T1000 (cell line): ENCODE measurements at regions not wholly inside any gene's neighbourhood (a gene's known extent, or its start where the extent isn't known, plus 50 kb on each side); places are given as distances from the start of the nearest gene placed in this dataset.
A peak's percentile ranks its signal among the peaks of the same experiment; 100 is the strongest.
"Not testable (repeated sequence)": the region's sequence is repeated elsewhere in the genome, so short reads cannot be mapped to it uniquely, and the experiment has no call there.

Experiments used
- DNase-seq: peaks from one replicate; lab custom pipeline; 2025; ENCODE audit warnings: mixed read lengths; lab: John Stamatoyannopoulos, UW

DNA sequence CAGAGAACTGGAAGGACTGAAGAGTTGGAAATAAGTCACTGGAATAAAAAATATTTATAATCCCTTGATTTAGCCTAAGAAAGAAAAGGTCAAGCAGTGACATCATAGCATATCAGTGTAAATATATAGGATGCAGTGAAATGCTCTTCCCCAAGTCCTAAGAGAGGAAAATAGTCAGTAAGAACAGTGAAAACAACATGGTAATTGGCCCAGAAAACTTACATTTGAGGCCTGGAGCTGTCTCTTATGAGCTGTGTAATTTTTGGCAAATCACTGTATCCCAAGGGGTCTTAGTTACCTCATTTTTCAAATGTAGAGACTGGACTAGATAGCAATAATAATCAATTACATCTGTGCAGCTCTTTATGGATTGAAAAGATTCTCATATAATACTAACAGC is 255.7 kb upstream of the AR start:
- no peak for DNase-seq

DNA sequence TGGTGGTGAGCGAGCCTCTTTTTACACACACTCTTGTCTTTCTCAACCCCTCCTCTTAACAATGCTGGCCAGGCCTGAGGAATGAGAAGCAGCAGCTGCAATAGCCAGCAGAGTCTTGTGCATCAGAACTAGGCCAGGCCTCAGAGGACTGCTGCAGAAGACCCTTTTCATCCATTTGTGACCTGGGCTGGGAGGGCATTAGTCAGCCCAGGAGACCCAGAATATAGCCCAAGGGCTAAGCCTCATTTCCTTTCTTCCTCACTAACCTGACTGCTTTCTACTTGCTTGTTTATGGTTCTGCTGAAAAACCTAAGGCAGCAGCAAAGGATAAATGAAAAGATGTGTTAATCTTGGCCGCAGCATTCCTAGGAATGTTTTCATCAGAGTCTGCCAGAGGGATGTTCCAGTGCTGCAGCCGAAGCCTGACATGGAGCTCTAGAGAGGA is 254.7 kb upstream of the AR start:
- DNase-seq, result peak; percentile 12

DNA sequence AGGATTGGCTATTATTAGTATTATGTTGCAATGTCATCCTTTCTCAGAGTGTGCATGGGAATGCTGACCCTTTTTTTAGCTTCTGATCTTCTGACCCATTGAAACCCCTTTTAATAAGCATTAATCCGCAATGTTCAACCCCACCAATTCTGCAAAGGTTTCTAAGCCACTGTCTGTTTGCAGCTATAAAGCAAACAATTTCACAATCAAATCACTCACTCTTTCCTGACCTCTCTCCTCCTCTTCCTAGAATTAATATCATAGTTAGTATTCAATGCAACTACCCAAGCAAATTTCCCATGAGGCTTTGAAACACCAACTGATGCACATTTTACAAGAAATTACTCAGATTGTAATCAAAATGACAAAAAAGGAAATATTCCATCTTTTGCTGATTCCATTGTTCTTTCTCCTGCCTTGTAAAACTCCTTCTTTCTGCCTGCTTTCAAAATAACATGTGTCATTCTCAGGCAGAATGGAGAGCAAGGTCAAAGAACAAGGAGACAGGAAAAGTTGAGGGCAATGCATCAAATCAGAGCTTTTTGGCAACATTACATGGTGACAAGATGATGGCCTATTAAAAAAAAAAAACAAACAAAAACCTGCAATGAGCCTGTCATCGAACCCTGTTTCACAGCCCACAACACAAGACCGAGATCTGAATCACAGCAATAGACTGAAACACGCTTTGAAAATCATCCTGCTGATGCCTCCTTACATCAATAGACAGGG is 253.2 kb upstream of the AR start:
- DNase-seq, result no peak

DNA sequence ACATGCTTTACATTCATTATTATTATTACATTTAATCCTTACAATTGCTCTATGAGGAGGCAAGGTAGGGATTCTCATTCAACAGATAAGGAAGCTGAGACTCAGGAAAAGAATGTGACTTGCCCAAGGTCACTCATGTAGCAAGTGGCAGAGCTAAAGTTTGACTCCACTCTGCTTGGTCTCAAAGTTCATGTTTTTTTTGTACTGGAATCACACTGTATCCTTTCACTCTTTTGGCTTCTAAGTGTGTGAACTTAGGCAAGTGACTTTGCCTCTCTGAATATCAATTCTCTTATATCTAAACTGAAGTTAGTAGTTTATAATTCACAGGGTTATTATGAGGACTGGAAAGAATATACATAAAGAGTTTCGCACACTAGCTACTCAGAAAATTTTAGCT is 247.9 kb upstream of the AR start:
- no peak for DNase-seq

DNA sequence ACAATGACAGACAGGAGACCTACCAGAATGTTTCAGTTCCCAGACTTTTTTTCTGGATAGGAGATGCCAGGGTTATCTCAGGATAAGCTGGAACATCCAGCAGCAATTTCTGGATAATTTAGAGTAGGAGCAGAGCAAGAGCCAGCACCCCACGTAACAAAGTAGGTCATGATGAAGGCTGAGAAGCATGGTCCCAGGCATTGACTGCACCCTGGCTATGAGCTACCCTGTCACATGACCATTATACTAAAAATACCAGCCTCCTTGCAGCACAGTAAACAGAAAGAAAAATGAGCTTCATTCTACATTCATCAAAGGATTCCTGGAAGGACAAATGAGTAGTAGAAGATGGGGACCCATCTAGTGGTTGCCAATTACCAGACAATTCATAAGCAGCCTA is 247.4 kb upstream of the AR start:
- no peak for DNase-seq

DNA sequence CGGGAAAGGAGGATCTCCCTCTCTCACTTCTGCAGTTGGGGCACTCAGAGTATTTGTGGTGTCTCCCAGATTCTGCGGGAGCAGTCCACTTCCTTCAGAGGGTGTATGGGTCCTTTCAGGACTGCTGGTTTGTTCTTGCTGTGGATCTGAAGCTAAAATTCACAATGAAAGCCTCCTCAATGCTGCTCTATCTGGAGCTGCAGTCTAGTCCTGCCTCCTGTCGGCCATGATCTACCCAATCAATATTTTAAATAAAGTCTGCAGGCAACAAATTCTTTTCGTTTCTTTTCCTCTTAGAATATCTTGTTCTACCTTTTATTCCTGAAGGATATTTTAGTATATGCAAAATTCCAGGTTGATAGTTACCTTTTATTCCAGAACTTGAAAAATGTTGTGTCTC is 226.1 kb upstream of the AR start:
- DNase-seq, result no peak

DNA sequence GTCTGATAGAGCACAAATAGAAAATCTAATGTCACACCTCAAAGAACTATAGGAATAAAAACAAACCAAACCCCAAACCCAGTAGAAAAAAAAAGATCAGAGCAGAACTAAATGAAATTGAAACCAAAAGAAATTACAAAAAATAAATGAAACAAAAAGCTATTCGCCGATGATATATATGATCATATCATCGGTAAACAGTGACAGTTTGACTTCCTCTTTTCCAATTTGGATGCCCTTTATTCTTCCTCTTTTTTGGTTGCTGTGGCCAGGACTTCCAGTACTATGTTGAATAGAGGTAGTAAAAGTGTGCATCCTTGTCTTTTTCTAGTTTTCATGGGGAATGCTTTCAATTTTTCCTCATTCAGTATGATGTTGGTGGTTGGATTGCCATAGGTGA is 215.3 kb upstream of the AR start:
- DNase-seq, result no peak

DNA sequence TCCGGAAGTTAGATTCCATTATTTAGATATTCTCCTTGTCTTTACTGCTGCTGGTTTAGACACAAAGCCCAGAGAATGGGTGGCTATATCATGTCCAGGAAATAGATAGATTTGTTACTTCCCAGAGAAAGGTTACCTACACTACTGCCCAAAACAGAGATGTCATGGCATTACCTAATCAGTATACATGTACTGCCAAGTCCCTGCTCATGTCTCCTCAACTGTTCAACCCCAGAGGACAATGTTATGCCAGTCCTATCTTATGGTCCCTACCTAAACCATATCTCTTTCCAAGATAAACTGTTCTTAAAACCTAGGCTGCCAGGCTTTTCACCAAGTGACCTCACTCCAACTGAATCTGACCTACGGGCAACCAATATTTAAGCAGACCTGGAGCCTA is 209.5 kb upstream of the AR start:
- DNase-seq, result no peak

DNA sequence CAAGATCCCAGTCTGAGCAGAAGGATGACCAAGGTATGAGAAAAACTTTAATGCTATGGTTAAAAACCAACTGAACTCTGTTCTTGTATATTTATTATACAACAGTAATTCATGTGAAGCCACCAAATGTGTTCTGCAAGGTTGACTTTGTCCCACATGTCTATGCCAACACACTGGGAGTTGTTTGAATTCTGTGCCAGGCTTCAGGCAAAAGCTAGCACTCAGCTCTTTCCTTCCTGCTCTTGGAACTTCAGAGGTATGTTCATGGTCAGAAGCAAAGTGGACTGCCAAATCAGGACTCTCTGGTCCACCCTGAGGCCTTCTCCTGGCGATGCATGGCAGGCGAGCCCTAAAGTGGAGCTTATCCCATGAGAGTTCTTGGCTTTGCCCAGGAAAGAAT is 205.6 kb upstream of the AR start:
- DNase-seq, result no peak

DNA sequence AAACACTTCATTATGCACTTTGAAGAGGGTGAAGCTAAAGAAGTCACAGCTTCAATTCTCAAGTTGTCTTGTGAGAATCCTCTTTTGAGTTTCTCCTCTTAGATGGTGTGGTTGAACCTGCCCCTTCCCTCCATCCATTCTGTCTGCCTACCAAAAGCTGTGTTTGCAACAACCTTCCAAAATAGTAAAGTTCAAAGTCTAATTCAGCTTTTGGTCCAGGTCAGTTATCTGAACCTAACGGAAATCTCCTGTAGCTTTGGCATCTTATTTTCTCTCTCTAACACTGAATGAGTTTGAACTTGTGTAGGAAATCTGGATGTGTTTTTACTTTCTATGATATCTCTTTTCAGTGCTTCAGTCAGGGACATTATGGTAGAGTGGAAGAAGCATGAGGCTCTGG is 201.7 kb upstream of the AR start:
- DNase-seq, result no peak

DNA sequence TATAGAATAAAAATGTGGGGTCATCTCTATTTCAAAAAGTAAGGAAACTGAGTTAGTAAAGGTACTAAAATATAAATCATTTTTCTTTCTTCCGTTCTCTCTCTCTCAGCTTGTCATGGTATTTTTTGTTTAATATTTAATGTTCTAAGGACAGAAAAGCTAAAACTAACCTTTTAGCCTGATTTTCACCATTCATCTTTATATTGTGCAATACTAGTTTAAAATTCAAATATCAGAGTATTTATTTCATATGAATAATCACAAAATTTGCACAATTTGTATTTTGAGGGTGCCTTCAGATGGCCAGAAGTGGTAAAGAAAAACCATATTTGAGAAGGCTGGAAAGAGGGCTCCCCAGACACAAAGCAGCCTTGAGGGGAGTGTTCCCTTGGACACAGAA is 197.6 kb upstream of the AR start:
- no peak for DNase-seq

DNA sequence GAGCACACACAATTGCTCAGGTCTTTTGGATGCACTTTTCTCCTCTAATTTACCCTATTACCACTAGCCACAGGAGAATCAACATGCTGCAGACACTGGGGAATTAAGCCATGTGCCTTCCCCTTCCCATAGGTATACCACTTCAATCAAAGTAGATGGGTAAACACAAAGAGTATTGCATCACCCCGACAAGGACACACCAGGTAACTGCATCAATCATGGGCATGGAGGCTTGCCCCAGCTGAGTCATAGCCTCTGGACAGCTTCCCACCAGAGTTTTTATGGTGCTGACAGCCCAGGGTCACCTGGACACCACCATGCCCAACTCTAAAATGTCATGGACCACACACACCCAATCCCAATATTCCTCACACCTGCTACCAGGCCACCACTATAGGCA is 197.2 kb upstream of the AR start:
- DNase-seq, result no peak

DNA sequence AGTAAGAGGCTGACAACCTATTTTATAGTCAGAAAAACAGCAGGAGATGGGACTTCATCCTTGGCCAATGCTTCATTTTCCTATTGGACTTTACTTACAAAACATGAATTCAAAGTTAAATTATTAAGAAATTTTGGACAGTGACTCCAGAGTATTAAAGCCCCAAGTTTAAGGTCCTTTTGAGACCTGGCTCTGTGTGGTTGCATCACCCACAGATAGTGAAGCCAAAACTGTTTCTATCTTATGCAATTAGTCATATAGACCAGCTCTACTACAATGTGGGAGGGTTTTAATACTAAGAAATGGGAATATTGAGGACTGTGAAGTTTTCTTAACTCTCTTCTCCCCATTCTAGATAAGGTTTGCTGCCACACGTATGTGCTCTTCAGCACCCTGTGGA is 196.7 kb upstream of the AR start:
- DNase-seq, result no peak

DNA sequence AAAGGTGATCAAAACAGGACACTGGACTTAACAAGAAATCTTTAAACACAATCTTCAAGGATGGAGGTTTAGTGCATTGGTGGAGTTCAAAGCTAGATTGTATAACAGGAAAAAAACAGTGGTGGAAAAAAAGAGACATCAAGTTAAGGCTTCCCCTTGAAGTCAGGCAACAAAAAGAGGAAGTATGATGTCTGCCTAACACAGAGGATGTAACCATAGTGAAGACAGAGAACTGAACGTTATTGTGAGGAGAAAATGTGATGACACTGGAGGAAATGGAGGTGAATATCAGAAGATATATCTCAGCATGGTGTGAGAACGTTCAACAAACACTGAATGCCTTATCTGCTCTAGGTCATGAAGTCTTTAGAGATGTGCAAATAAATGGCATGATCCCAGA is 192.4 kb upstream of the AR start:
- DNase-seq, result no peak

DNA sequence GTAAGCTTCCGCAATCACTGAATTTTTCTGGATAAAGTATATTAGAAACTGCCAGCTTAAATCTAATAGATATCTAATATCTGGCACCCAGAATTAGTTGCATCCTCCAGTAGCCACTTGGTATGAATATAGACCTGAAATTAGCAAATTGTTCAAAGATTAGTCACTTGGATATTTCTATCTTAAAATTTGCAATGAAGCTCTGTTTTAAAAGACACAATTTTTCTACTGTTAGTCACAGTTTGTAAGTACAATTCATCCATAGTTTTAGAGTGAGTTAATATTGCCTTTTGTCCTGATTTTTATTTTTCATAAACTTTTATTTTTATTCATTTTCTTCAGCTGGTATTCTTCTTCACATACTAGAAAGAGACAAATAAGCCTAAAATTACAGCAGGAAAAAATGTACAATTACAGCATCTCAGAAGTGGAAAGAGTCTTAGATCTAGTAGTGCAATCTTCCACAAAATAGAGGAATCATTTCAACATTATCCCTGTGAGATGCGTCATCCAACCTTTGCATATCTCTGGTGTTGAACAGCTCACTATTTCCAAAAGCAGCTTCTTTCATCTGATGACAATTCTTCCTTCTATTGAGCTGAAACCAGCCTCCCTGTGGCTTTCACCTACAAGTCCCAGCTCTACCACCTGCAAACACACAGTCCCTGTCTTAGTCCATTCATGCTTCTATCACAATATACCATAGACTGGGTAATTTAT is 190.0 kb upstream of the AR start:
- no peak for DNase-seq

DNA sequence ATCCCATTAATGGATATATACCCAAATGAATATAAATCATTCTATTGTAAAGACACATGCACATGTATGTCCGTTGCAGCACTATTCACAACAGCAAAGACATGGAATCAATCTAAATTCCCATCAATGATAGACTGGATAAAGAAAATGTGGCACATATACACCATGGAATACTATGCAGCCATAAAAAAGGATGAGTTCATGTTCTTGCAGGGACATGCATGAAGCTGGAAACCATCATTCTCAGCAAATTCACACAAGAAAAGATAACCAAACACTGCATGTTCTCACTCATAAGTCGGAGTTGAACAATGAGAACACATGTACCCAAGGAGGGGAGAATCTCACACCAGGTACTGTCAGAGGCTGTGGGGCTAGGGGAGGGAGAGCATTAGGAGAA is 182.6 kb upstream of the AR start:
- DNase-seq, result not testable (repeated sequence)

DNA sequence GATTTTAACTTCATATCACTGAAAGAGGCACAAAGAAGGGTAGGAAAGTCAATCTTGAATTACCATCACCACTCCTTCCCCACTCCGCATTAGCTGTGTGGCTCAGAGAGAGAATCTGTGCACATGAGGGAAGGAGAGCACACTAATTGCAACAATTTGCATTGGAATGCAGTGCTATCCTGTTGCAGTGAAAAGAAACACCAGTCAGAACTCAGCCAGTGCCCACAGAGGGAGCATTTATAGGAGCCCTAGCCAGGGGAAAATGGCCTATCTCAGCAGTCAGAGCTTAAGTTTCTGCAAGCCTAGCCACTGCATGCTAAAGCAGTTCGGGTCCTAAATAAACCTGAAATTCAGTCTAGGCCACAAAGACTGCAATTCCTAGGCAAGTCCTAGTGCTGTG is 159.4 kb upstream of the AR start:
- no peak for DNase-seq

DNA sequence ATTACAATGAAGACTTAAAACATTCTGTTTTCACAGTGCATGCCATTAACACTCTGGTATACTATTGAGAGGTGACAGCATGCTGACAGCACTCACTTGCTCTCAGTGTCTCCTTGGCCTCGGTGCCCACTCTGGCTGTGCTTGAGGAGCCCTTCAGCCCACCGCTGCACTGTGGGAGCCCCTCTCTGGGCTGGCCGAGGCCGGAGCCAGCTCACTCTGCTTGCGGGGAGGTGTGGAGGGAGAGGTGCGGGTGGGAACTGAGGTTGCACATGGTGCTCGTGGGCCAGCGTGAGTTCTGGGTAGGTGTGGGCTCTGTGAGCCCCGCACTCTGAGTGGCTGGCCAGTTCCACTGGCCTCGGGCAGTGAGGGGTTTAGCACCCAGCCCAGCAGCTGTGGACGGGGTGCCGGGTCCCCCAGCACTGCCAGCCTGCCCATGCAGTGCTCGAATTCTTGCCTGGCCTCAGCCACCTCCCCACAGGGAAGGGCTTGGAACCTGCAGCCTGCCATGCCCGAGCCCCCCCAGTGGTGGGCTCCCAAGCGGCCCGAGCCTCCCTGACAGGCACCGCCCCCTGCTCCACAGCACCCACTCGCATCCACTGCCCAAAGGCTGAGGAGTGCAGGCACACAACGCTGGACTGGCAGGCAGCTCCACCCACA is 135.3 kb upstream of the AR start:
- DNase-seq, result no peak

DNA sequence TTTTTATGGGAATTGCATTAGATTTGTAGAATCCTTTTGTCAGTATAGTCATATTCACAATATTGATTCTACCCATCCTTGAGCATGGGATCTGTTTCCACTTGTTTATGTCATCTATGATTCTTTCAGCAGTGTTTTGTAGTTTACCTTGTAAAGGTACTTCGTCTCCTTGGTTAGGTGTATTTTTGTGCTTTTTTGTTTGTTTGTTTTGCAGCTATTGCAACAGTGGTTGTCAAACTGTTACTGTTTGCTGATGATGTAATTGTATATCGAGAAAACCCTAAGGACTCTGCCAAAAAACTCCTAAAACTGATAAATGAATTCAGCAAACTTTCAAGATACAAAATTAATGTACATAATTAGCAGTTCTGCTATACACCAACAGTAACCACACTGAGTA is 127.9 kb upstream of the AR start:
- DNase-seq, result no peak

DNA sequence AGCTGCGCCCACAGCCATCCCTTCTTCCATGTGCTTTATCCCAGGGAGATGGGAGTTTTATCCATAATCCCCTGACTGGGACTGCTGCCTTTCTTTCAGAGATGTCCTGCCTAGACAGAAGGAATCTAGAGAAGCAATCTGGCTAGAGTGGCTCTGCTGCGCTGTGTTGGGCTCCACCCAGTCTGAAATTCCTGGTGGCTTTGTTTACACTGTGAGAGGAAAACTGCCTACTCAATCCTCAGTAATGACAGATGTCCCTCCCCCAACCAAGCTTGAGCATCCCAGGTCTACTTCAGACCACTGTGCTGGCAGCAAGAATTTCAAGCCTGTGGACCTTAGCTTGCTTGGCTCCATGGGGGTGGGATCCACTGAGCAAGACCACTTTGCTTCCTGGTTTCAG is 116.9 kb upstream of the AR start:
- no peak for DNase-seq

DNA sequence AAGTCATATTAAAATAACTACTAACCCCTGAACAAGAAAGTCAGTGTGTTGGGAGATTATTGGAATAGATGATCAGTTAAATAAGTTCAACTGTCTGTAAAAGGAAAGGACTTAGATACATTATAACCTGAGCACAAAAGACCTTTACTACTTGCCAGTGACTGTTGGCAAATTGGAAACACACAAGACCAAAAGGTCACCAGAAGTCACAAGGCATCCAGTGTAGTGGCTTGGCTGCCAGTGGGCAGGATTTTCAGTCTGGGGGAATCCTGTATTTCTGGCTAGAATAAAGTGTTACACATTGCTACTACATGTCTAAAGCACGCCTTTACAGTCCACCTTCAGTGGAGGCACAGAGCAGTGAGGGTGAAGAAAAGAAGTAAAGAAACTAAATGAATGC is 108.3 kb upstream of the AR start:
- DNase-seq, result no peak

DNA sequence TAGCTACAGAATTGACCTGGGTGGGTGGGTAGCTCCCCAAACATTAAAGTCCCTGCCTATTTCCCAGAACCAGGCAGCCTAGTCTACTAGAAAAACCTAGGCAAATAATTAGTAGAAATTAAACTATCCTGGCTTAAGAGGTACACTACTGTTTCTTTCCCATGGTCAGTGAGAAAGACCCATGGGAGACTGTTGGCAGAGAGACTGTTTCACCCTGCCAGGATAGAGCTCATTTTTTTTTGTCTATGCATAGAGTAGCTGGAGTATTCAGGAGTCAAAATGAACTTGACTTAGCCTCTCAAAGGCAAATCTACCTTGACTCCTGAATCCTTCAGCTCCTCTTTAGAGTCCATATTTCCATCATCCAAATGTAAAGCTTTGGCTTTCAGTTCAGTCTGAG is 107.0 kb upstream of the AR start:
- DNase-seq, result no peak

DNA sequence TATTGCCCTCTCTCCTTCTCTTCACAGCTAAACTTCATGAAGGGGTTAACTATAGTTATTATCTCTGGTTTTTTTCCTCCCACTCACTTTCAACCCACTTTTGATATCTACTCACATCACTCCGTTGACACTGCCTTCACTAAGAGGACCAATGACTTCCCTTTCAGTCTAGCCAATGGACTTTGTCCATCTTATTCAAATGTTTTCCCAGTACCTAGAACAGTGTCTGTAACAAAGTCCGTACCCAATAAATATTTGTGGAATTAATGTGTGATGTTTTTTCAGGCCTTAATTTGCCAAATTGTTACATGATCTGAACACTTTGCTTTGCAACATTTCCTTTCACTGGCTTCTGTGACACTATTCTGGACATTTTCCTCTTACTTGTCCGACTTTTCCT is 106.0 kb upstream of the AR start:
- no peak for DNase-seq
